GM10847 (cell line): ENCODE measurements at regions not wholly inside any gene's neighbourhood (a gene's known extent, or its start where the extent isn't known, plus 50 kb on each side); places are given as distances from the start of the nearest gene placed in this dataset.

Experiments used
- POLR2A ChIP-seq: IDR thresholded peaks from 2 replicates; pipeline ENCODE4 v1.6.1; 2011; ENCODE audit not compliant: insufficient read length; ENCODE audit errors: extremely low read depth

- no peak for TF ChIP-seq POLR2A
These were observed 59.5 kb upstream of the PNMA1 start for GRCh38 chr14:73773441-73774240.

- peak; percentile 59 for TF ChIP-seq POLR2A
These were observed 57.9 kb upstream of the PNMA1 start for GRCh38 chr14:73771848-73772638.

- no peak for TF ChIP-seq POLR2A
These were observed 57.0 kb upstream of the PNMA1 start for GRCh38 chr14:73770977-73771847.

GRCh38 chr14:73768107-73768506, 53.9 kb upstream of the PNMA1 start:
- TF ChIP-seq POLR2A = no peak

- no peak for TF ChIP-seq POLR2A
These were observed 50.5 kb upstream of the PNMA1 start for GRCh38 chr14:73764406-73765280.
